HepG2 (cell line): ENCODE measurements at regions not wholly inside any gene's neighbourhood (a gene's known extent, or its start where the extent isn't known, plus 50 kb on each side); places are given as distances from the start of the nearest gene placed in this dataset.

Experiments used
- ASH2L ChIP-seq: fragments of 300-600, 200-600 bp; sonication (generic); IDR thresholded peaks from 2 replicates; pipeline ENCODE4 v1.7.0; 2017; ENCODE audit warnings: low read depth, mild to moderate bottlenecking, moderate library complexity, mixed read lengths, low read length; ENCODE audit not compliant: insufficient read length
- BCL6 ChIP-seq: IDR thresholded peaks from 2 replicates; pipeline ENCODE4 v1.6.1; 2016; ENCODE audit warnings: missing genetic modification reagents, missing compliant biosample characterization
- CENPX ChIP-seq: sonication (generic); formaldehyde crosslinking; IDR thresholded peaks from 2 replicates; pipeline ENCODE4 v1.9.0; 2021; ENCODE audit warnings: mild to moderate bottlenecking, missing genetic modification reagents, moderate library complexity
- EP300 ChIP-seq, 3 experiments: sonication (generic) in 1 of 3; formaldehyde crosslinking in 1 of 3; IDR thresholded peaks; 2 replicates each; pipeline versions ENCODE4 v1.5.1 to v1.6.1; 2011 to 2020; ENCODE audit warnings: low read depth in 2 of 3, low read length in 2 of 3, borderline replicate concordance in 1 of 3, improper control_type of control experiment in 1 of 3, mild to moderate bottlenecking in 1 of 3, missing genetic modification reagents in 1 of 3, moderate library complexity in 1 of 3
- ERF ChIP-seq: IDR thresholded peaks from 2 replicates; pipeline ENCODE4 v1.6.1; 2018; ENCODE audit warnings: missing biosample characterization, missing genetic modification reagents
- FOXA1 ChIP-seq, 2 experiments: fragments of 450-650 bp in 1 of 2; sonication (generic) in 1 of 2; formaldehyde crosslinking in 1 of 2; IDR thresholded peaks; 2 replicates each; pipeline versions ENCODE4 v1.4.0 to v1.6.1; 2016 to 2020; ENCODE audit warnings: missing genetic modification reagents in 1 of 2
- HMG20A ChIP-seq: IDR thresholded peaks from 2 replicates; pipeline ENCODE4 v1.6.1; 2016; ENCODE audit warnings: borderline replicate concordance
- HMG20B ChIP-seq: conservative IDR thresholded peaks from 2 replicates; pipeline ENCODE4 v1.6.1; 2016; ENCODE audit warnings: missing genetic modification reagents, missing compliant biosample characterization
- HNRNPLL ChIP-seq: fragments of 200-400 bp; formaldehyde crosslinking; IDR thresholded peaks from 2 replicates; pipeline ENCODE4 v1.6.1; 2017; ENCODE audit warnings: mild to moderate bottlenecking, low read depth, low read length; ENCODE audit not compliant: poor library complexity, severe bottlenecking
- IRF2 ChIP-seq: IDR thresholded peaks from 2 replicates; pipeline ENCODE4 v1.6.1; 2018; ENCODE audit warnings: missing genetic modification reagents, missing compliant biosample characterization
- JUN ChIP-seq: sonication (generic); formaldehyde crosslinking; IDR thresholded peaks from 2 replicates; pipeline ENCODE4 v1.4.0; 2020; ENCODE audit warnings: mild to moderate bottlenecking, missing genetic modification reagents
- KMT2B ChIP-seq: IDR thresholded peaks from 2 replicates; pipeline ENCODE4 v1.6.1; 2016; ENCODE audit warnings: missing genetic modification reagents, missing compliant biosample characterization
- MAFF ChIP-seq: IDR thresholded peaks from 2 replicates; pipeline ENCODE4 v1.6.1; 2011; ENCODE audit warnings: low read depth, low read length, improper control_type of control experiment
- MAFK ChIP-seq, 2 experiments: IDR thresholded peaks in 1 of 2; conservative IDR thresholded peaks in 1 of 2; 2 replicates each; pipeline ENCODE4 v1.6.1; 2011; ENCODE audit warnings: improper control_type of control experiment in 2 of 2, low read length in 2 of 2
- MNT ChIP-seq: fragments of 450-650 bp; IDR thresholded peaks from 2 replicates; pipeline ENCODE4 v1.6.1; 2016
- POGZ ChIP-seq: sonication (generic); formaldehyde crosslinking; IDR thresholded peaks from 2 replicates; pipeline ENCODE4 v1.4.0; 2020; ENCODE audit warnings: mild to moderate bottlenecking, missing genetic modification reagents
- POLR2AphosphoS2 ChIP-seq: IDR thresholded peaks from 2 replicates; pipeline ENCODE4 v1.6.1; 2011; ENCODE audit warnings: low read depth, low read length, improper control_type of control experiment
- PRDM4 ChIP-seq: sonication (generic); formaldehyde crosslinking; IDR thresholded peaks from 2 replicates; pipeline ENCODE4 v1.9.0; 2021; ENCODE audit warnings: missing genetic modification reagents, borderline replicate concordance
- RXRA ChIP-seq: sonication (generic); formaldehyde crosslinking; IDR thresholded peaks from 2 replicates; pipeline ENCODE4 v1.5.1; 2020; ENCODE audit warnings: missing genetic modification reagents
- SIX1 ChIP-seq: sonication (generic); formaldehyde crosslinking; IDR thresholded peaks from 2 replicates; pipeline ENCODE4 v1.4.0; 2020; ENCODE audit warnings: missing genetic modification reagents, borderline replicate concordance
- SOX6 ChIP-seq, 2 experiments: fragments of 450-650 bp in 1 of 2; sonication (generic) in 1 of 2; formaldehyde crosslinking in 1 of 2; IDR thresholded peaks; 2 replicates each; pipeline versions ENCODE4 v1.4.0 to v1.6.1; 2017 to 2020; ENCODE audit warnings: antibody characterized with exemption in 1 of 2, mild to moderate bottlenecking in 1 of 2, missing genetic modification reagents in 1 of 2
- ZBTB33 ChIP-seq: sonication (generic); formaldehyde crosslinking; IDR thresholded peaks from 2 replicates; pipeline ENCODE4 v1.4.0; 2020; ENCODE audit warnings: missing genetic modification reagents
- ZFP36L2 ChIP-seq: sonication (generic); formaldehyde crosslinking; IDR thresholded peaks from 2 replicates; pipeline ENCODE4 v1.4.0; 2020; ENCODE audit warnings: missing genetic modification reagents
- ZMYM2 ChIP-seq: sonication (generic); formaldehyde crosslinking; IDR thresholded peaks from 2 replicates; pipeline ENCODE4 v1.8.0; 2022; ENCODE audit warnings: mild to moderate bottlenecking, missing genetic modification reagents
- ZNF20 ChIP-seq: sonication (generic); formaldehyde crosslinking; IDR thresholded peaks from 2 replicates; pipeline ENCODE4 v1.4.0; 2020; ENCODE audit warnings: mild to moderate bottlenecking, moderate library complexity, missing genetic modification reagents

- TF ChIP-seq MNT, result 0 out of 2 replicates have a peak, but pooled peaks have one; percentile 21
- TF ChIP-seq HMG20A (CRISPR knock-in tag), result peak; percentile 85; the same call in 1 of the 2 replicates
- no peak for TF ChIP-seq SOX6 (IDR thresholded peaks at IDR 0.05)
- TF ChIP-seq SOX6 (CRISPR knock-in tag; IDR thresholded peaks at IDR 0.05), result peak; percentile 50
- peak; percentile 73 for TF ChIP-seq JUN (CRISPR knock-in tag)
- TF ChIP-seq HMG20B, result no peak
- no peak for TF ChIP-seq ZFP36L2
- no peak for TF ChIP-seq HNRNPLL
- TF ChIP-seq SIX1 (CRISPR knock-in tag), result peak; percentile 17; the same call in 1 of the 2 replicates
- 0 out of 2 replicates have a peak, but pooled peaks have one; percentile 16 for TF ChIP-seq BCL6 (CRISPR knock-in tag)
- TF ChIP-seq ZNF20 (CRISPR knock-in tag), result no peak
- no peak for TF ChIP-seq POLR2AphosphoS2
- no peak for TF ChIP-seq CENPX (CRISPR knock-in tag)
- TF ChIP-seq PRDM4 (CRISPR knock-in tag), result no peak
- peak; percentile 30; the same call in 1 of the 2 replicates for TF ChIP-seq IRF2 (CRISPR knock-in tag)
- TF ChIP-seq MAFK (conservative IDR thresholded peaks at IDR 0.05 in 1 of 2, IDR thresholded peaks at IDR 0.05 in 1 of 2; ENCODE audit: low read length in 2 of 2), result peak; percentile 0 to 62; a peak in 2 of 4 replicates
- peak; percentile 55; the same call in 1 of the 2 replicates for TF ChIP-seq POGZ (CRISPR knock-in tag)
- TF ChIP-seq RXRA (CRISPR knock-in tag), result no peak
- peak; percentile 16 for TF ChIP-seq ASH2L
- no peak for TF ChIP-seq KMT2B (CRISPR knock-in tag)
- no peak for TF ChIP-seq FOXA1 (IDR thresholded peaks at IDR 0.05)
- TF ChIP-seq FOXA1 (CRISPR knock-in tag; IDR thresholded peaks at IDR 0.05), result peak; percentile 73
- TF ChIP-seq ZBTB33, result 0 out of 2 replicates have a peak, but pooled peaks have one; percentile 28
- no peak for TF ChIP-seq ERF
- no peak for TF ChIP-seq ZMYM2
- peak in 1 of 2 experiments; percentile 92; a peak in 2 of 4 replicates for TF ChIP-seq EP300 (IDR thresholded peaks at IDR 0.05; ENCODE audit: low read depth in 2 of 2, low read length in 2 of 2)
- TF ChIP-seq EP300 (CRISPR knock-in tag; IDR thresholded peaks at IDR 0.05; ENCODE audit: borderline replicate concordance), result peak; percentile 83
- TF ChIP-seq MAFF, result 0 out of 2 replicates have a peak, but pooled peaks have one; percentile 20
These were observed 319.0 kb upstream of the NPSR1 start (continued) for GRCh38 chr7:34338961-34339526.
